ENCODE measurements at regions not wholly inside any gene's neighbourhood (a gene's known extent, or its start where the extent isn't known, plus 50 kb on each side); places are given as distances from the start of the nearest gene placed in this dataset.
"Not testable (repeated sequence)": the region's sequence is repeated elsewhere in the genome, so short reads cannot be mapped to it uniquely, and the experiment has no call there.

GRCh38 chr22:25420925-25421904, 143.3 kb upstream of the GRK3 start:
- DNase-seq: no peak

- DNase-seq: not testable (repeated sequence)
Measured at GRCh38 chr22:25426530-25427308, 137.8 kb upstream of the GRK3 start.

- DNase-seq: not testable (repeated sequence)
Measured at GRCh38 chr22:25431637-25432342, 132.7 kb upstream of the GRK3 start.

GRCh38 chr22:25433381-25433970, 131.0 kb upstream of the GRK3 start:
- not testable (repeated sequence) for DNase-seq

- no peak for DNase-seq
Measured at GRCh38 chr22:25437414-25438160, 126.9 kb upstream of the GRK3 start.

- DNase-seq: no peak
Measured at GRCh38 chr22:25447067-25447685, 117.3 kb upstream of the GRK3 start.

GRCh38 chr22:25447686-25448434, 116.6 kb upstream of the GRK3 start:
- peak; percentile 93 for DNase-seq

GRCh38 chr22:25448435-25449051, 115.9 kb upstream of the GRK3 start:
- no peak for DNase-seq

- no peak for DNase-seq
Measured at GRCh38 chr22:25449781-25450317, 114.6 kb upstream of the GRK3 start.

- peak; percentile 56 for DNase-seq
Measured at GRCh38 chr22:25451480-25452114, 112.9 kb upstream of the GRK3 start.

- no peak for DNase-seq
Measured at GRCh38 chr22:25452116-25452700, 112.3 kb upstream of the GRK3 start.

- no peak for DNase-seq
Measured at GRCh38 chr22:25453058-25453457, 111.4 kb upstream of the GRK3 start.

GRCh38 chr22:25453557-25453956, 110.9 kb upstream of the GRK3 start:
- no peak for DNase-seq

GRCh38 chr22:25456300-25457043, 108.0 kb upstream of the GRK3 start:
- not testable (repeated sequence) for DNase-seq

- not testable (repeated sequence) for DNase-seq
Measured at GRCh38 chr22:25458631-25459030, 105.8 kb upstream of the GRK3 start.

- DNase-seq: not testable (repeated sequence)
Measured at GRCh38 chr22:25460682-25461081, 103.8 kb upstream of the GRK3 start.

- no peak for DNase-seq
Measured at GRCh38 chr22:25461301-25461700, 103.2 kb upstream of the GRK3 start.
